Posterior vena cava (tissue), 2 donors: ENCODE measurements at regions not wholly inside any gene's neighbourhood (a gene's known extent, or its start where the extent isn't known, plus 50 kb on each side); places are given as distances from the start of the nearest gene placed in this dataset.

ENCODE experiments used
- DNase-seq: peaks from one replicate; pipeline ENCODE4 v3.0.0-alpha.2; 2020; ENCODE audit warnings: low spot score
- intact Hi-C, 2 donors: fragments of 100-400 bp; cut with DNase I; formaldehyde crosslinking; loops; one replicate each; pipeline versions ENCODE4 v1.14.1 to v1.14.2; 2022 to 2023
- donor health status: DM: yes; HTN: yes; CAD: no.
- donor health status: DM: yes; HTN: yes; CAD: no.

GRCh38 chr2:145055651-145056050, 535.7 kb upstream of the ZEB2 start:
- no peak for DNase-seq
- intact Hi-C loops = no loop called here

DNA sequence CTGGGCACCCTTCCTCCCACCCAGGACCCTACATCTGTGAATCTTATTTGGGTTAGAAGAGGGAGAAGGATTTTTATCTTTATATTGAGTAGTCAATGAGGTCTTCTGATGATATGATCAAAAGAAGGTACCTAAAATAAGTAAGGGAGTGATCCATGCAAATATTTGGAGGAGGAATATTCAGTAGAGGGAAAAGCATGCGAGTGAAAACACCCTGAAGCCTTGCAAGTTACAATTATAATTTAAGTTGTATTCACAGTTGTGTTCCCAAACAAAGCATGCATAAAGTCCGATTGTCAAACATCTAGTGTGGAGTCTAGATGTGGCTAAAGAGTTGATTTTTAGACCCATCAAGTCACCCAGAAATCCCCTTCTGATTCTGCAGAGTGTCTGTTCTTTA, 530.2 kb upstream of the ZEB2 start:
- no peak for DNase-seq
- intact Hi-C loops = no loop called here

GRCh38 chr2:145049475-145049874, 529.6 kb upstream of the ZEB2 start:
- intact Hi-C loops = no loop called here
- DNase-seq = no peak

DNA sequence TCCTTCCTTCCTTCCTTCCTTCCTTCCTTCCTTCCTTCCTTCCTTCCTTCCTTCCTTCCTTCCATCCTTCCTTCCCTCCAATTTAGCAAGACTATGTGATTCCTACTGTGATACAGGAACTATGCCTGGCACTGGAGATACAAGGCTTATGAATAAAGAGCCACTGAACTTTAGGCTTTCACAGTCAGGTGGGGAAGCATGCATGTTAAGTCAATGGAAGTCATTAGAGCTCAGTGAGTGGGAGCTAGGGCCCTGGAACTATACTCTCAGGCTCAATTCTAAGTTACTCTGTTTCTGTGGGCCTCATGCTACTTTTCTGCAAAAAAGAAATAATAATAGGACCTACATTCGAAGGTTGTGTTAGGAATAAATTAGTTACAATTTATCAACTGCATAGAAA, 527.6 kb upstream of the ZEB2 start:
- intact Hi-C loops = no loop called here

GRCh38 chr2:145044491-145044890, 524.6 kb upstream of the ZEB2 start:
- DNase-seq = no peak
- intact Hi-C loops = no loop called here

More for the DNA sequence above, 527.6 kb upstream of the ZEB2 start:
- no peak for DNase-seq

GRCh38 chr2:145043399-145043834, 523.5 kb upstream of the ZEB2 start:
- intact Hi-C loops = no loop called here
- DNase-seq = no peak

- no peak for DNase-seq
- intact Hi-C loops = no loop called here
Measured at GRCh38 chr2:145041706-145042105, 521.8 kb upstream of the ZEB2 start.

DNA sequence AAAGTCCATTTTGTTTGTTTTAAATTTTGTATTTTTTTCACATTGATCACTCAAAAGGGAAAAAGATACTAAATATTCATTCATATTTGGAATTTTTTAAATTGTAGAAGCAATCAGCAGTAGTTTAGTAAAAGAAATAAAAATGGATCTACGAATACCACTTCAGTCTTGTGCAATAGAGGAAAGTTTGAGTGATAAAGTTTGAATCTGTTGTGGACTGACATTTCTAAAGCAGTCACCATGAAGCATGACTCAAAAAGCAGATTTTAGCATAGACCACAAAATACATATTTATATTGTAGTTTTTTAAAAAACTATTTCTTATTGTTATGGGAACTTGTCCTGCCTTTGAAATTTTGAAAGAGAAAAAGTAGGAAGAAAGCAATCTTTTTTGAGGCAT, 520.5 kb upstream of the ZEB2 start:
- no peak for DNase-seq
- intact Hi-C loops = no loop called here

- intact Hi-C loops = no loop called here
- DNase-seq = no peak
Measured at GRCh38 chr2:145038041-145038525, 518.2 kb upstream of the ZEB2 start.

DNA sequence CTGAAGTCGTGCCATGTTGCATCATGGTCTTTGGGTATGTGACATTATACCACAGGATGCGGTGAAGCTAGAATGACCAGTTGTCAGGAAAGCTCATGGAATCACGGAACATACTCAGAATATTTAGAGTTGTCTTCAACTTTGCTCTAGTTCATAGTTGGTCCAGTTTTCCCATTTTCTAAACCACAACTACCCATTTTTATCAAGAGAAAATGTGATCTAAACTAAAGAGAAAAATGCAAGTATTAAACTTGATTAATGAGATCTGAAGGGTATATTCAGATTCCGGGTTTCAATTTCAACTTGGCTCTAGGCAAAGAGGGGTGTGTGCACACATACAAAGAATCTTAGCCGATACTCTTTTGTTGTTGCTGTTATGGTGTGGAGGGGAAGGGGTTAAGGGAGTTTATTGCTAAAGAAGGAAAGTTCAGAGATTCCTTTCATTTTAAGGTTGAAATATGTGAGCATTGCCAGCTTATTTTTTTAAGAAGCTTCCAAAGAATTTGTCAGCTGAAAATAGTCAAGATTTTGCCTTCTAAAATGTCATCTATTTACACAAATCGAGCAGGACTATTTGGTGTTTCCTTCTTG, 516.6 kb upstream of the ZEB2 start:
- intact Hi-C loops = no loop called here
- no peak for DNase-seq

DNA sequence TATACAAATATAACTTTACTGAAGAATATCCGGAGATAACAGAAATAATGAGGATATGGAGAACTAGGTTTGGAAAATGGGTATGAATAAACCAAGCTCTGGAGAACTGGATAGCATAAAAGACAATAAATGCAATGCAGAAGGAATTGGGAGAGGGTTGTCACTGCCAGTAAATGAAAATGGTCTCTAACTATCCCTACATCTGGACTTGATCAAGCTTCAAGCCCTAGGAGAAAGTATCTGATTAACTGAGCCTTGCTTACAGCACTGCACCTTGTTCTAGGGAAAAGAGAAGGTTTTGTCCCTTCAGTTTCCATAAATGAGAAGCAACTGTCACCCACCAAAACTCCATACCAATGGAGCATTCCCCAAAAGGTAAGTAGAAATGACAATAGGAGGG, 514.6 kb upstream of the ZEB2 start:
- intact Hi-C loops = no loop called here

DNA sequence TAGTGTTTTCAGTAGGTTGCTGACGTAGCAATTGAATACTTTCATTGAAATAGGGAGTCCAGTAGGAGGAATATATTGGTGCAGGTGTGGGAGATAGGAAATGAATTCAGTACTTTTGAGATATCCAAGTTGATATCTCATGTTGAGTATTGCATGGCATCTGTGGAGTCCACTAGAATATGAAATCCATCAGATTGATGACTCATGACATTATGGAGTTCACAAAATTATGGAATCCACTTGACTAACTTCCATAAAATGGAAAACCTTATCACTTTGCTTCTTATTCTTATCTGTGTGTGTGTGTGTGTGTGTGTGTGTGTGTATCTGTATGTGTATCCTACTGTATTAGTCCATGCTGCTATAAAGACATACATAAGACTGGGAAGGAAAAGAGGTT, 513.5 kb upstream of the ZEB2 start:
- DNase-seq = no peak
- intact Hi-C loops = no loop called here

More for the DNA sequence above, 514.6 kb upstream of the ZEB2 start:
- DNase-seq = no peak

DNA sequence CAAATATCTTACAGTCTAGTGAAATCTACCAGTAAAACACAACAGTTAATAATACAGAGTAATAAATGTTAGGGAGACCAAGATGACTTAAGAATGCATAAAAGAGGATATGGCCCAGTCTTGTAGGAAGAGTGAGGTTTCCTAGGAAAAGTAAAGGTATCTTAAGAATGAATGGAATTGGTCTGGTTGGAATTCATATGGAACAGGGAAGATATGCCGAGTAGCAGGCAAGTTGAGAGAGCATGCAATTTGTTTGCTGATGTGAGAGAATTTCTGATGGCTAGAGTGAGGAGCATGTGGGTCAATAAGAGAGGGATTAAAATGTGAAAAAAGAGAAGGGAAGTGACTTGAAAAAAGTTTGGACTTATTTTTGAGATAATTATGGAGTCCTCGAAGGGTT, 512.9 kb upstream of the ZEB2 start:
- DNase-seq = no peak
- intact Hi-C loops = no loop called here

- intact Hi-C loops = no loop called here
- no peak for DNase-seq
Measured at GRCh38 chr2:145029873-145030272, 510.0 kb upstream of the ZEB2 start.

- no peak for DNase-seq
- intact Hi-C loops = no loop called here
Measured at GRCh38 chr2:145029081-145029480, 509.2 kb upstream of the ZEB2 start.

DNA sequence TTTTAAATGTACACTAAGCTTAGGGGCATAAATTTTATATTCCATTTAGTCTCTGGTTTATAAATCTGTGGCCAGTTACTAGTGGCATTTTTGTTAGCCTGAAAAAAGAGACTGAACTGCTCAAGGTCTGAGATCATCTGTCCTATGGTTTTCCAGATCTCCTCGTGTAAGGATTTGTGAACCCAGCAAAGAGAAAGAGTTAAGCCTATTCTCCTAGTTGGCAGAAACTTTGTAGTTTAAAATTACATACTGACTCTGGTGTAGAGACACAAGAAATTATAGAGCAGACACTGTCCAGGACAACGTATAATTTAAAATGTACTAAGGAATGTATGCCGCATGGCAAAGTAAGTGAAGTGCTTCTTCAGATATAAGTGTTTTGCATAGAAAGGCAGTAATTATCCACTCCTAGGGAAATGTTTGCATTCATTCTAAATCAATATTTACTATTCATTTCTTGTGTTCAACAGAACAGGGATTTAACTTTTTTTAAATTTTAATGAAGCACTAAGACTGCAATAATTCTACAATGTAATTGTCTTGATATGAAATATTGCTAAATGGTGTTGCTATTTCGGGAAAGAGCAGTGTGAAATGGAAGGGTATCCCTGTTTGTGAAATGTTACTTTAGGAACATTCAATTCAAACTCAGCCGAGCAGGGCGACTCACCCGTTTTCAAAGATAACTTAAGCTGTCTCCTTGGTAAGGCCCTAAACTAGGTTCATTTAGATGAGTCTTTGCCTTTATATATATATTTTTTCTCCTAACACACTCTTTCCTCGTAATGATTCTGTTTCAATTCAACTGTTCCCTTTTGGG, 508.4 kb upstream of the ZEB2 start:
- DNase-seq = no peak
- intact Hi-C loops = no loop called here

GRCh38 chr2:145026456-145027455, 506.8 kb upstream of the ZEB2 start:
- intact Hi-C loops = no loop called here
- no peak for DNase-seq

DNA sequence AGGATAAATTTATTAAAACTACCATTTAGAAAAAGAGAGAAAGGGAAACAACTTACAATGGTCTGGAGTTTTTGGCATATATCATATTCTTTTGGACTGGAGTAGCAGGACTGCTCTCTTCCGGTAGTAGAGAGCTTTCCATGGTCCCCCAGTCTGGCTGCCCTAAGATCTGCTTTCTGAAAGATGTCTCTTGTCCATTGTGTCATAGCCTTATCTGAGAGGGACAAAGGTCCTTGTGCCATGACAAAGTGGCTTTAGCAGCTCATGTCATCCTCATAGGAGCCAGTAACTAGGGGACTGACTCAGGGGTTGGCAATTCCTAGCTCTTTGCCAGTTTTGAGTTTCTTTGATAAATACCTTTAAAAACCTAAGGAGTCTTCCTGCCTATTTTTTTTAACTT, 505.5 kb upstream of the ZEB2 start:
- intact Hi-C loops = no loop called here
- DNase-seq = no peak

DNA sequence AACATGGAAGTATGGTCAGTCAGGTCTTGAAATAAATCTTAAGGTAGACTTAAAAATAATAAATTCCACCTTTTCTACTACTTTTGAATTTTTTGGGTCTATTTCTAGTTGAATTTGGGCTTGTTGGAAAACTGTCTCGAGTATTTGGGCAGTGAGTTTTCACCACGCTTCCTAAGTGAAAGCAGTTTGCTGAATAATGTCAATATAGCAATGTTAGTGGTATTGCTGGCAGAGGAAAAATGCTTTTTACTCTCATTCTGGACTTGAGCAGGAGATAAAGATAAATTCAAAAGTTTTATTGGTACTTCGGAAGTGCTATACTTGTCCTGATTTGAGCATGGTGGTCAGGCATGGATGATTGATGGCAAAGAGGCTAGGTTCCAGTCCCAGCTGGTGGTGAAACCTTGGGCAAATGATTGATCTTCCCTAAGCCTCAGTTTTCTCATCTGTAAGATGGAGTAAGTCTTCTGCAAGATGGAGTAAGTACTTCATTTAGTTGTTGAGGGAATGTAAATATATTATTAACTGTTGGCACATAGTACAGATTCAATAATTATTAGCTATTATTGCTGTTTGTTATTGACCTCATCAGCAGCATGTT, 503.5 kb upstream of the ZEB2 start:
- intact Hi-C loops = no loop called here
- no peak for DNase-seq
